DLD1 (cell line): ENCODE measurements at regions not wholly inside any gene's neighbourhood (a gene's known extent, or its start where the extent isn't known, plus 50 kb on each side); places are given as distances from the start of the nearest gene placed in this dataset.

Experiments used
- in situ Hi-C: cut with HindIII; loops from 2 replicates; pipeline ENCODE4 v1.10.0; 2017; ENCODE audit warnings: low sequenced_read_pairs

DNA sequence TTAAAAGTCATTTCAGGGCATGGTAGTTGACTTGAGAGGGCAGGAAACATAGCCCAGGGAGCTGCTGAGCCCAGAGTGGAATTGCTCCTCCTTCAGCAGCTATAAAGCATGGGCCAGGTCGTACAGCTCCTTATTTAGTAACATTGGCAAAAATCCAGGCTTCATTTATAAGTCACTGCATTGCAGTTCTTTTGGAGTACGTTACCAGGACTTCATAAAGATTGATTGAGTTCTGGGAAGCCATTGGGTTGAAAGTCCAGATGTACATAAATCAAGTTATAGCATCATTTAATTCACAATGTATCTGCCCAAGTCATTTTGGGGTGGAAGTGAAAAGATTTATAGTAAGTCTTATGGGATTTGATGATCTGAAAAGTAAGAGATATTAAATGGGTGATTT is 53.0 kb upstream of the ANKEF1 start:
- in situ Hi-C loops, result no loop called here

DNA sequence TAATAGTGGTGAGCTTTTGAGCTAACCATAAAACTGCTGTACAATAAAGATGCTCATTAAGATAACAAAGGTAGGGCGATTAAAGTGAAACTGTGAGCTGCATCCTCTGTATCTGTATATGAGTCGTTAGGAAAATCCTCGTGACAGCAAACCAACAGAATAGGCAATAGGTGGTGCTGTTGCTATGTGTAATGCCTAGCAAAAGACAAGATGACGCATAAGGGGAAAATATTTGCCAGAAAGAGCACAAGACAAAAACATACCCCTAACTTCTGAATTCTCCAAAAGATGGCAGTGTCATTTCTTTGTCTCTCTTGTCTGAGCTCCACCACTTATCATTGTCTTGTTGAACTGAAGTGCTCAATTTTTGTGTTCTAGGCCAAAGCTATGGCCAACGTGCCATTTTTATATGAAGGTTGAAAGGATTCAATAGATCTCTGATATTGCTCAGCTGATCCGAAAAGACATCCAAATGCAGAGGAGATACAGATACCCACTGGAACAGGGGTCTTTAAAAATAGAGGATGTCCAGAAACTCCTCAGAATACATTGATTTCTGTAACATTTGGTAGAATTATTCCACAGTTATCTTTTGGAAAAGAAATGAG is 56.3 kb upstream of the ANKEF1 start:
- in situ Hi-C loops, result no loop called here

DNA sequence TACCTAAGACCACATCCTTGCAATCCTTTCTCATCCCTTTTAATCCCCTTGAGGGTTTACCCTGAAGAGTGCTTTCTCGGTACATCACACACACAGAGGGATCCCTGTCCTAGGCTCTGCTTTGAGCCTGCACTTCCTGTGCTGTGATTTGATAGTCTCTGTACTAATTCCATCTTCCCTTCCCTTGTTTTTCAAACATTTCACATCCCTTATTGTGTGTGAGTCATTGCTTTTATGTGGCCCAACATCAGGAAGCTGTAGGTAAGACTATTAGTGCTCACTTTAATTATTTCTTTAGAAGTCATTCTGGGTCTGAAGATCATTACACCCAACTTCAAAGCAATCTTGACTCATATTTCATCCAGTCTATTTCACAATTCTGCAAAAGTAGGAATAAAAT is 57.2 kb upstream of the ANKEF1 start:
- in situ Hi-C loops, result no loop called here

DNA sequence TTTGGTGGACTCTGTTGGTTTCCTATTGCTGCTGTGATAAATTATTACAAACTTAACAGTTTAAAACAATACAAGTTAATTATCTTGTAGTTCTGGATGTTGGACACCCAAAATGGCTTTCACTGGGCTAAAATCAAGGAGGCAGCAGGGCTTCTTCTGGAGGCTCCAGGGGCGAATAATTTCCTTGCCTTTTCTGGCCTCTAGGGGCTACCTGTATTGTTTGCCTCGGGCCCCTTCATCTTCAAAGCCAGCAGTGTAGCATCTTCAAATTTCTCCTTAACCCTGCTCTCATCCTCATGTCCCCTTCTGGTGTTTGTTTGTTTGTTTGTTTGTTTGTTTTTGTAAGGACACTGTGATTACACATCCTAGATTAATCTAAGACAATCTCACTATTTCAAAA is 60.5 kb upstream of the ANKEF1 start:
- in situ Hi-C loops, result no loop called here

DNA sequence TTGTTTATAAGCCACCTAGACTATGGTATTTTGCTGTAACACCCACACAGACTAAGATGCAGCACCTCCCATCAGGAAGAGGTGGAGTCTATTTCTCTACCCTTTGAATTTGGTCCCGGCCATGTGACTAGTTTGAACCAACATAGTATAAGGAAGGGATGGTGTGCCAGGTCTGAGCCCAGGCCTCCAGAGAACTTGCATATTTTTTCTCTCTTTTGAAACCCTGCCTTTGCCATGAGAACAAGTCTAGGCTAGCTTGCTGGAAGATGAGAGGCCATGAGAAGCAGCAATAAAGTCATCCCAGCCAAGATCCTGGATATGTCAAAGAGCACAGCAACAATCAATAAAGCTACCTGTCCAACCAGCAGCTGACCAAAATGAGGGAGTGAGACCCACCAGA is 63.0 kb upstream of the ANKEF1 start:
- in situ Hi-C loops, result no loop called here

DNA sequence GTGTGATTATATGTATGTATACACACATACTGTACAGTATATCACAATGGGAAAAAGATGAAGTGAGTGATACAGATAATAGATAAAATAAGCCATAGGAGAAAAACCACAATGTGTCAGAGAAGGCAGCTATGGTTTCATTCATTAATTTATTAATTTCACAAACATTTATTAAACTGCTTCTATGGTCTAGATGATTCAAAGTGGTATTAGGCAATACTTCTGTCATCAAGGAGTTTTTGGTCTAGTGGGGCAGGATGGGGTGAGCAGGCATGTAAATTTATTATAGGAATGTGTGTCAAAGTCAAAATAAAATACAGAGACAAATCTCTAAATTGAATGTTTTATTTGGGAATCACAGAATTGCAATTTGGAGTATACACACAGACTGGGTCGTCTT is 65.2 kb upstream of the ANKEF1 start:
- in situ Hi-C loops, result no loop called here

DNA sequence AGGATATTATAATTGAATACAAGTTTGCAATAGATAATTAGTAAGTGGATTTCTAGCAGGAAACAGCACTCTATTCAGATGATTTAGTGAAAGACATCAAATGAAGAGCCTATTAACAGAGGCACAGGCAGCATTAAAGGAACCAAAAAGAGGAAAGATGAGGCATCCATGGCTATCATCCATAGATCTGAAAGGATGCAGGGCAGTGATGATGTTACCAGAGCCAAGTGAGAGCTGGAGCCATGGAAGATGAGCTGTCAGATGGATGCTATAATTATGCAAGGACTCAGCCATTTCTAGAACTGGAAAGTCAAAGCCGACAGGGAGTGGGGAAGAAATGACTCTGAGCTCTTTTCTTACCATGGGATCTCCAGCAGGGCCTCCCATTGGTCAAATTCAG is 66.8 kb upstream of the ANKEF1 start:
- in situ Hi-C loops, result no loop called here

DNA sequence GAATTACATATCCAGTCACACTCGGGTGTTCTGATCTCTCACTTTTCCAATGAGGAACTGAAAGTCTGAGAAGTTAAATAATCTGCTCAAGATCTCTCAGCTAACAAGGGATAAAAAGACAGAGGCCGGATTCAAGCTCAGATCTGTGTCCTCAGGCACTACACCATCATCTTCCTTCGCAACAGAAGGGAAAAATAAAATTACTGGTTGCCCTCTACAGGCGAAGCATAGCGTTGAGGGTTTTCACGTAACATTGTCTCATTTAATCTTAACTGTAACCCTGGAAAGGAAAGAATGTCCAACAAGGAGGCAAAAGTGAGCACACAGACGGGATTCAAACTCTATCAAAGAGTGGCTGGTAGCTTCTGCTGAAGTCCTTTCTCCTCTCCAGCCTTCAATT is 67.8 kb upstream of the ANKEF1 start:
- in situ Hi-C loops, result no loop called here

DNA sequence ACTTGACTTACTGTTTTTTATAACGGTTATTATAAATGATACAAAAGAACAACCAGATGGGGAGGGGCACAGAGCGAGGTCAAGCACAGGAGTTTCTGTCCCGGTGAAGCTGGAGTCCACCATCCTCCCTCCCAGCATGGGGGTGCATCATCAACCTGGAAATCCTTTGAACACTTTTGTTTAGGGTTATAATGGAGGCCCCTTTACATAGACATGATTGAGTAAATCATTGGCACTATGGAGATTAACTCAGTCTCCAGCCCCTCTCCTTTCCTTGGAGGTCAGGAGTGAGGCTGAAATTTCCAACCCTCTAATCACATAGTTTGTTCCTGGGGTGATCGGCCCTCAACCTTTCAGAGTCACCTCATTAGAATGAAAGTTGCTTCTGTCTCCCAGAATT is 71.8 kb upstream of the ANKEF1 start:
- in situ Hi-C loops, result no loop called here

DNA sequence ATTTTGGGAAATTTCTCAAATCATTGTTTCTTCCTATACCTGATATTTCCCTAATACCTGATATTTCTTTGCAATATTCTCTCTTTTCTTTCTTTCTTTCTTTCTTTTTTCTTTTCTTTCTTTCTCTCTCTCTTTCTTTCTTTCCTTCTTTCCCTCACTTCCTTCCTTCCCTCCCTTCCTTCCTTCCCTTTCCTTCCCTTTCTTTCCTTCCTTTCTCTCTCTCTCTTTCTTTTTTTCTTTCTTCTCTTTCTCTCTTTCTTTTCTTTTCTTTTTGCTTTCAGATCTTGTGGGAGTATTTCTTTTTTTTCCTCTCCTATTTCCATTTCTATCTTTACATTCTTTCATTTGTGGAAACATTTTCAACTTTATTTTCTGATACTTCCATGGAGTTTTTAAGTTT is 76.1 kb upstream of the ANKEF1 start:
- in situ Hi-C loops, result no loop called here

DNA sequence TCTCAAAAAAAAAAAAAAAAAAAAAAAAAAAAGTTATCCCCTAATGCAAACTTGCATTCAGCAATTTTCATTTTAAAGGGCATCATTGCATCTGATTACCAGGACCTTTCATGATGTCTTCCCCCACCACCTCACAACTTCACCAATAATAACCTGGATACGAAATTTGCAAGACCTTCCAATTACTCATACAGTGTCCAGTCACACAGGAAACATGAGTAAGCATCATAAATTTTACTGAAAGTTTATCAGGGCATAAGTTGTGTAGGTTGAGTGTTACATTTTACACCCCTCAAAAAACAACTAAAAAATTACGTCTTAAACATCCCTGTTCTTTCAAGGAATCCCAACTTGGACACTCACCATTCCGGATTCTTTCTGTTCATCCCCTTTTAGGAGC is 79.1 kb upstream of the ANKEF1 start:
- in situ Hi-C loops, result no loop called here

DNA sequence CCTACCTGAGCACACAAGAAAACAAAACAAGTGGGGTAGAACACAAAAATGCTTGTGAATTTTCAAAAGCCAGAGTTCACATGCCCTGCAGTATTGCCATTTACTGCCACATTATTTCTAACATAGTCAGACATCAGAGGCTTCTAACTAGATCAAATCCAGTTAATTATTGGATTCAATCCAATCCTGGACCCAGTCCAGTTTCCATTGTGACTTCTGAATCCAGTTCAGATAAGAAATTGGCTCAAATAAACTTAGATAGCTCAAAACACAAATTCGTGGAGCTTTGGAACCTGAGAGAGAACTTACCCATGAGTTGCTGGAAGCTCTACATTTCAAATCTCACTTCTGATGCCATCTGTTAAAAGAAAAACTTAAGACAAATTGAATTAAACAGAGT is 85.2 kb upstream of the ANKEF1 start:
- in situ Hi-C loops, result no loop called here

DNA sequence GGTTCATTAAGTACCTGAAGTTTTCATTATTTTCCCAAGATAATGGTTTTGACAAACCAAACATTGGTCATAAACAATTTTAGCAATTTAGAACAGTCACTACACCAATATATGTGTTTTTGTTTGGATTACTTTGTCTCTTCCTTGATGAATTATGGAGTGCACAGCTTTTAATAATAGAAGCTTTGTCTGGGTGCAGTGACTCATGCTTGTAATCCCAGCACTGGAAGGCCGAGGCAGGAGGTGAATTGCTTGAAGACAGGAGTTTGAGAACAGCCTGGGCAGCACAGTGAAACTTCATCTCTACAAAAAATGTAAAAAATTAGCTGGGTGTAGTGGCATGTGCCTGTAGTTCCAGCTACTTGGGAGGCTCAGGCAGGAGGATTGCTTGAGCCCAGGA is 89.4 kb upstream of the ANKEF1 start:
- in situ Hi-C loops, result no loop called here

DNA sequence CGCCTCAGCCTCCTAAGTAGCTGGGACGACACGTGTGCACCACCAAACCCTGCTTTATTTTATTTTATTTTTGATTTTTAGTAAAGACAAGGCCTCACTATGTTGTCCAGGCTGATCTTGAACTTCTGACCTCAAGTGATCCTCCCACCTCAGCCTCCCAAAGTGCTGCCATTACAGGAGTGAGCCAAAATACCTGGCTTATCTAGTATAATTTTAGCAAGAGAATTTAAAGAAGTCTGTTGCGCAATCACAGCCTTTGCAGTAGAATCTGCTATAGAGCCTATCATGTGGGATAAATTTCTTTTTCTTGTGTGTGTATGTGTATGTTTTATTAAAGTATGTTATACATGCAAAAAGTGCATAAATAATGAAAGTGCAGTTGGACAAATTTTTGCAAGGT is 92.1 kb upstream of the ANKEF1 start:
- in situ Hi-C loops, result no loop called here

DNA sequence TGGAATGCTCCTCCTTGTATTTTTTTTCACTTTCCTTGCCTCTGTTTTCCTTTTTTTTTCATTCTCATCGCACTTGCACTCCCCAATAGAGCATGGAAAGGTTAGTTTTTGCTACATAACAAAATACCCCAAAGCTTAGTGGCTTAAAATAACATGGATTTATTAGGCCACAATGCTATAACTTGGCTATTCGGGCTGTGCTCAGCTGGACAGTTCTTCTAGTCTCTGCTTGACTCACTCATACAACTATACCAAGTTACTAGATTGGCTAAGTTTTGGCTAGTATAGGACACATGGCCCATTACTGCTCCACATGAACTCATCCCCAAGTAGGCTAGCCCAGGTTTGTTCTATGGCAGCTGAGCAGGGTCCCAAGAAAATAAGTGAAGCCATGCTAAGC is 94.5 kb upstream of the ANKEF1 start:
- in situ Hi-C loops, result no loop called here

DNA sequence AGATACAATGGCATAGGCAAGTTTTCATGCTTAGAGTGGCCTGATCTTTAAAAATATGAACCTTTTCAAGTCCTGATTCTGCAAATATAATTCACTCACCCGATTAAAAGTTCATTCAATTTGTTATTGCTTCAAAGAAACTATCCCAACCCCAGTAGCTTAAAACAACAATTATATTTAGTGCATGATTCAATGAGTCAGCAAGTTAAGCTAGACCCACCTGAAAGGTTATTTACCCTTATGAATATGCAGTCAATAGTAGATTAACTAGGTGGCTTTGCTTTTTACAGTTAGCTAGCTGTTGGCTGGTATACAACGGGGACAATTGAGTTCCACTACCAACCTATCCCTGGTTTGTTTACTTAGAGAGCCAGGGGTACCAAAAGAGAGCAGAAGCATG is 95.6 kb upstream of the ANKEF1 start:
- in situ Hi-C loops, result no loop called here

DNA sequence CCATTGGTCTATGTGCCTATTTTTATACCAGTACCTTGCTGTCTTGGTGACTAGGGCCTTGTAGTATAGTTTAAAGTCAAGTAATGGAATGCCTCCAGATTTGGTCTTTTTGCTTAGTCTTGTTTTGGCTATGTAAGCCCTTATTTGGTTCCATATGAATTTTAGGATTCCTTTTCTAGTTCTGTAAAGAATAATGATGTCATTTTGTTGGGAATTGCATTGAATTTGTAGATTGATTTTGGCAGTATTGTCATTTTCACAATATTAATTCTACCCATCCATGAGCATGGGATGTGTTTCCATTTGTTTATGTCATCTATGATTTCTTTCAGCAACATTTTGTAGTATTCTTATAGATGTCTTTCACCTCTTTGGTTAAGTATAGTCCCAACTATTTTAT is 96.4 kb upstream of the PAK5 start:
- in situ Hi-C loops, result no loop called here

DNA sequence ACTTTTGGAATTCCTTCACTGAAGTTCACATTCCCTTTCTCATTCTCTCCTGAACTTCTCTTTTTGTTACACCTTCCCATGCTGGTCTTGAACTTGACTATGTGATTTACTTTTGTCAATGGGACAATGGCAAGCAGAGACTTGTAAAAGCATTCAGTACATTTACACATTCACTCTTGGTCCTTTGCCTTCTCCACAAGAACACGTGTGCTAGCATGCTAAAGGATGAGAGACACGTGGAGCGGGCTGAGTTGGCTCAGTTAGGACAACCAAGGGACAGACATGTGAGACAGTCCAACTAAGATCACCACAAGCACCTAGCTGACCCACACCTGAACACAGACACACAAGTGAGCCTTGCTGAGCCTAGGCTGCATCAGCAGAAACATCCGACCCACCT is 91.3 kb upstream of the PAK5 start:
- in situ Hi-C loops, result no loop called here

DNA sequence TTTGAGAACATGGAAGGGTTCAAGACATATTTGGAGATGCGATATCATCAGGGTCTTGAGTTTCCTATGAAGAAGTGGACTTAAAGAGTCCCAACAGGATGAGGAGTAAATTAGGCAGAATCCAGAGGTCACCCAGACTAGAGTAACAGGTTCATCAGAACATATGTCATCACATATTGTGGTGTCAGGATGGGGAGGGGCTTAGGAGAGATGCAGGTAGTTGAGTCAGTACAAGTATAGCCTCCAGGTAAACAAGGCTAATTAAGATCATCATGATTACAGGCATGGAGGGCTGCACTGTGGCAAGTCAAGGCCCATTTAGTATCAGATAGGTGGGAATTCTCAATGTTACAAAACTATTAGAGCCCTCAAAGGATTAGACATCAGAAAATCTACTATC is 90.1 kb upstream of the PAK5 start:
- in situ Hi-C loops, result no loop called here

DNA sequence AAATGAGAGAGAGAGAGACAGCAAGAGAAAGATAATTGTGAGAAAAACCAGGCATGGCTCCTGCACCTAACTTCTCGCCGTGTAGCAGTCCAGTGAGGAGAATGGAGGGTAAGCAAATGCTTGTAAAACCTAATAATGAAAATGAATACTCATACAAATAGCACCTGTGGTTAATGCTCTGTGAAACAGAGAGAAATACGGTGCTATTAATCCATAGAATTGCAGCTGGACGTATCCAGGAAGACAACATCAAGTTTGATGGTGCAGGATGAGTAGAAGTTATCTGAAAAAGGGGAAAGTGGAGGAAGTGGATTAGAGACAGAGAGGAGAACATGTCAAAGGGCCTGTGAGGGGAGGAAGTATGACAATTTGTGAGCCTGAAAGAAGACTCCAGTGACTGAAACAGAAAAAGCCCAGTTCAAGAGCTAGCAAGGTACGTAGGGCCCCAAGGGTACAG is 89.4 kb upstream of the PAK5 start:
- in situ Hi-C loops, result no loop called here

DNA sequence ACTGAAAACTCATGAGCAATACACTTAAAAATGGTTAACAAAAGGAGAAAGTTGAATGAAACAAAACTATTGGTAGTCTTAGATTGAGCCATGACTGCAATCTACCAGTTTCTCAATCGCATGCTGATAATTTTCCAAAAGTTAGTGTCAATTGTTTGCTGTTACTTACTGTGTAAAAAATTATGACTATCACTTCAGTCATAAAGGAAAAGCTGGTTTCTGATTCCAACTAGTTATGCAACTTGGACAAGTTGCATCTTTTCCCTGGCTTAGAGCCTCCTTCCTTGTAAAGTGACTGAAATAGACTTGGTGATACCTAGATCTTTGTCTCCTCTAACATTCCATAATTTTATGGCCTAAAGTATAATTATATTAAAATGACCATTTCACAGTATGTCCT is 88.3 kb upstream of the PAK5 start:
- in situ Hi-C loops, result no loop called here

DNA sequence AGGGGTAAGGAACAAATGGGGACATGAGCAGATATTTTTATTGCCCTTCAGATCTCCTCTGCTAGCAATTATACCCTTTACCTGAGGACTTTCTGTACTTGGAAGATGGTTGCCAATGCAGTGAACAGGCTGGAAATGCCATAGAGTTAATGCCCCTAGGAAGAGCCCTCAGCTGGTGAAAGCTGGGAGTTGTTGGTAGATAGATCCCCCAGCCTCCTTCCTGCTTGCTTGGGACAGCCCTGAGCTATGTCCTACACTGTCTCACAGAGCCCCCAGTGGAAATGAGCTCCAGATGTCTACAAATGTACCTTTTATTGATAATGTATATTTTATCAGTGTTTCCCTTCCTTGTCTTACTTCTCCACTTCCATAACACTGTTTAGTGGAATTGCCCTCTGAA is 87.6 kb upstream of the PAK5 start:
- in situ Hi-C loops, result no loop called here

DNA sequence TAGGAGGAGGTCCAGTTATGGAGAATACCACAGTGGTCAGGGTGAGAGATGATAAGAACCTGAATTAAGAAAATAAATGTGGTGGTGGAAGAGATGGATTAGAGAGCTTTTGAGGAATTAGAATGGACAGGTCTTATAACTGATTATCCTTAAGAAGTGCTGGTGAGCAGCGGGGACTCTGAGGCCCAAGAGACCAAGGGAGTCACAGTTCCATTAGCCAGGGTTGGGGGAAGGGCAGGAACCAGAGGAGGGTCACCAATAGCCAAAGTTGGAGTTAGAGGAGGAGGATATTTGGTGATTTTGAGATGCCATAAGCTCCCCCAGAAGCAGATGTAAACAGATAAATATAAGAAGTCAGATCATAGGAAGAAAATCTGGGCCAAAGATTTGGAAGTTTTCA is 87.1 kb upstream of the PAK5 start:
- in situ Hi-C loops, result no loop called here

DNA sequence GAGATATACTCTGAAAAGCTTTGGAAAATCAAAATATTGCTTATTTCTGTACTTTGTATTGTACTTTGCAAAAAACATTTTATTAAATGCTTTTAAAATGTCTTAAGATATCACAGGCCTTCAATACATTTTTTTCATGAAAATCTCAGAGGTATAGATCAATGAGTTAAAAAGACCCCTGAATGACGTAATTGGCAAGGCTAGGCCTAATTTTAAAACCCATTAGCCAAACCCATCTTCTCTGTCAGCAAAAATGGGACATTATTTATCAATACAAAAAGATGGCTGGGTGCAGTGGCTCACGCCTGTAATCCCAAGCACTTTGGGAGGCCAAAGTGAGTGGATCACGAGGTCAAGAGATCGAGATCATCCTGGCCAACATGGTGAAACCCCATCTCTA is 84.8 kb upstream of the PAK5 start:
- in situ Hi-C loops, result loop anchor here (25.0 kb wide), 1 partner anchor 286 kb away; no protein-coding TSS in a partner anchor
